GM10266 (cell line): ENCODE measurements at regions not wholly inside any gene's neighbourhood (a gene's known extent, or its start where the extent isn't known, plus 50 kb on each side); places are given as distances from the start of the nearest gene placed in this dataset.

Experiments used
- DNase-seq: peaks from one replicate; pipeline ENCODE4 v3.0.0; 2012; ENCODE audit errors: extremely low spot score
- CTCF ChIP-seq: IDR thresholded peaks from 2 replicates; pipeline ENCODE4 v1.5.1; 2012; ENCODE audit warnings: mild to moderate bottlenecking, low read depth; ENCODE audit not compliant: control insufficient read depth, insufficient read depth; ENCODE audit errors: missing control alignments

GRCh38 chr22:48803171-48803947, 1024.3 kb downstream of the BRD1 start:
- no peak for DNase-seq
- no peak for TF ChIP-seq CTCF

- no peak for TF ChIP-seq CTCF
- no peak for DNase-seq
These were observed 1025.1 kb downstream of the BRD1 start for GRCh38 chr22:48802576-48802975.

- TF ChIP-seq CTCF = no peak
- no peak for DNase-seq
These were observed 1026.6 kb downstream of the BRD1 start for GRCh38 chr22:48800886-48801607.

- no peak for DNase-seq
- no peak for TF ChIP-seq CTCF
These were observed 1027.4 kb downstream of the BRD1 start for GRCh38 chr22:48800036-48800885.

- no peak for DNase-seq
- no peak for TF ChIP-seq CTCF
These were observed 1028.3 kb downstream of the BRD1 start for GRCh38 chr22:48799227-48799970.

GRCh38 chr22:48798281-48799226, 1029.1 kb downstream of the BRD1 start:
- no peak for DNase-seq
- no peak for TF ChIP-seq CTCF
